Colon (tissue), 2 donors: ENCODE measurements at regions not wholly inside any gene's neighbourhood (a gene's known extent, or its start where the extent isn't known, plus 50 kb on each side); places are given as distances from the start of the nearest gene placed in this dataset.
"Not testable (repeated sequence)": the region's sequence is repeated elsewhere in the genome, so short reads cannot be mapped to it uniquely, and the experiment has no call there.

Experiments
- FAIRE-seq: peaks from 2 replicates; lab custom pipeline; 2012; peaks lifted over from hg19 to GRCh38; lab: Jason Lieb, UNC
- donor health status: control.
- donor health status: control.

- no peak for FAIRE-seq
These were observed 170.1 kb upstream of the ADCY2 start for GRCh38 chr5:7225826-7226225.

GRCh38 chr5:7242118-7242710 is 153.7 kb upstream of the ADCY2 start:
- FAIRE-seq: no peak

GRCh38 chr5:7244208-7244607 is 151.7 kb upstream of the ADCY2 start:
- no peak for FAIRE-seq

GRCh38 chr5:7245121-7245651 is 150.8 kb upstream of the ADCY2 start:
- FAIRE-seq: no peak

GRCh38 chr5:7246287-7246686 is 149.7 kb upstream of the ADCY2 start:
- FAIRE-seq: no peak

- no peak for FAIRE-seq
These were observed 145.9 kb upstream of the ADCY2 start for GRCh38 chr5:7250004-7250403.

GRCh38 chr5:7250611-7251010 is 145.3 kb upstream of the ADCY2 start:
- no peak for FAIRE-seq

GRCh38 chr5:7251132-7251531 is 144.8 kb upstream of the ADCY2 start:
- no peak for FAIRE-seq

- FAIRE-seq: no peak
These were observed 134.9 kb upstream of the ADCY2 start for GRCh38 chr5:7261049-7261448.

- no peak for FAIRE-seq
These were observed 134.0 kb upstream of the ADCY2 start for GRCh38 chr5:7261900-7262299.

- FAIRE-seq: not testable (repeated sequence)
These were observed 132.4 kb upstream of the ADCY2 start for GRCh38 chr5:7263398-7264015.

- FAIRE-seq: not testable (repeated sequence)
These were observed 130.2 kb upstream of the ADCY2 start for GRCh38 chr5:7265776-7266175.

- FAIRE-seq: not testable (repeated sequence)
These were observed 127.2 kb upstream of the ADCY2 start for GRCh38 chr5:7268722-7269121.

GRCh38 chr5:7269591-7270274 is 126.2 kb upstream of the ADCY2 start:
- FAIRE-seq: no peak

- FAIRE-seq: no peak
These were observed 124.4 kb upstream of the ADCY2 start for GRCh38 chr5:7271435-7272084.

GRCh38 chr5:7272408-7272965 is 123.5 kb upstream of the ADCY2 start:
- no peak for FAIRE-seq

- no peak for FAIRE-seq
These were observed 121.7 kb upstream of the ADCY2 start for GRCh38 chr5:7274203-7274602.

- not testable (repeated sequence) for FAIRE-seq
These were observed 106.3 kb upstream of the ADCY2 start for GRCh38 chr5:7289634-7290033.

- not testable (repeated sequence) for FAIRE-seq
These were observed 98.1 kb upstream of the ADCY2 start for GRCh38 chr5:7297821-7298220.

GRCh38 chr5:7299731-7300130 is 96.2 kb upstream of the ADCY2 start:
- FAIRE-seq: not testable (repeated sequence)

- not testable (repeated sequence) for FAIRE-seq
These were observed 90.8 kb upstream of the ADCY2 start for GRCh38 chr5:7305000-7305674.

- FAIRE-seq: not testable (repeated sequence)
These were observed 89.4 kb upstream of the ADCY2 start for GRCh38 chr5:7306556-7306955.
